Activated naive CD4-positive, alpha-beta T cell treated with anti-CD3 and anti-CD28 coated beads for 36 hours (primary cell): ENCODE measurements at regions not wholly inside any gene's neighbourhood (a gene's known extent, or its start where the extent isn't known, plus 50 kb on each side); places are given as distances from the start of the nearest gene placed in this dataset.
"Not testable (repeated sequence)": the region's sequence is repeated elsewhere in the genome, so short reads cannot be mapped to it uniquely, and the experiment has no call there.

Experiments used
- CTCF ChIA-PET: fragments of 350-600 bp; sonication (Branson Sonifier 250); formaldehyde crosslinking; loops from one replicate; lab custom pipeline; 2021; ENCODE audit warnings: antibody characterized with exemption; lab: Charles Lee
- DNase-seq: peaks from one replicate; pipeline ENCODE4 v3.0.0-alpha.2; 2020
- H3K27ac Mint-ChIP-seq: one replicate; pipeline ENCODE4 v1.8.0; 2021; ENCODE audit warnings: mild to moderate bottlenecking, mixed read lengths
- H3K27me3 Mint-ChIP-seq: one replicate; pipeline ENCODE4 v1.8.0; 2021; ENCODE audit warnings: low read depth, mixed read lengths
- H3K36me3 Mint-ChIP-seq: one replicate; pipeline ENCODE4 v1.8.0; 2021; ENCODE audit warnings: low read depth, mixed read lengths
- H3K4me1 Mint-ChIP-seq: one replicate; pipeline ENCODE4 v1.8.0; 2021; ENCODE audit warnings: low read depth, mixed read lengths
- H3K4me3 Mint-ChIP-seq: one replicate; pipeline ENCODE4 v1.8.0; 2021; ENCODE audit warnings: mild to moderate bottlenecking, moderate library complexity, mixed read lengths
- H3K9me3 Mint-ChIP-seq: one replicate; pipeline ENCODE4 v1.8.0; 2021; ENCODE audit warnings: mixed read lengths
- intact Hi-C: fragments of 100-400 bp; cut with micrococcal nuclease; formaldehyde crosslinking; loops from one replicate; pipeline ENCODE4 v1.15.1; 2023

- Mint-ChIP-seq H3K27me3 (no peaks in the 10 kb centered on the region), H3K4me1 (peaks cover 50% of the 10 kb centered on the region), H3K36me3 (no peaks in the 10 kb centered on the region), H3K9me3 (no peaks in the 10 kb centered on the region), H3K27ac (no peak overlapping the region), H3K4me3 (no peak overlapping the region)
- CTCF ChIA-PET = interaction anchor here (0.7 to 1.0 kb wide), 3 partner anchors 56 to 186 kb away, joined by 3 to 5 read pairs (median 4); no protein-coding TSS in a partner anchor
- intact Hi-C loops = no loop called here
- no peak for DNase-seq
Observed at GRCh38 chr15:38627689-38628277, 63.2 kb upstream of the RASGRP1 start.

- peak; percentile 27 for DNase-seq
- H3K4me1 Mint-ChIP-seq = peaks cover 50% of the 10 kb centered on the region
- CTCF ChIA-PET = interaction anchor here (0.7 to 2.7 kb wide), 14 partner anchors 13 to 142 kb away, joined by 3 to 16 read pairs (median 4); no protein-coding TSS in a partner anchor
- H3K9me3 Mint-ChIP-seq = no peaks in the 10 kb centered on the region
- H3K4me3 Mint-ChIP-seq = peak overlapping the region; percentile 30
- no peaks in the 10 kb centered on the region for H3K36me3 Mint-ChIP-seq
- H3K27ac Mint-ChIP-seq = peak overlapping the region; percentile 85
- H3K27me3 Mint-ChIP-seq = no peaks in the 10 kb centered on the region
- intact Hi-C loops = loop anchor here (1.0 to 5.0 kb wide), 5 partner anchors 19 to 69 kb away; no protein-coding TSS in a partner anchor
Observed at GRCh38 chr15:38631119-38632075, 66.8 kb upstream of the RASGRP1 start.

GRCh38 chr15:38635170-38635569 lies 70.6 kb upstream of the RASGRP1 start:
- Mint-ChIP-seq H3K4me1 (peaks cover 51% of the 10 kb centered on the region), H3K27me3 (no peaks in the 10 kb centered on the region), H3K27ac (no peak overlapping the region), H3K9me3 (no peaks in the 10 kb centered on the region), H3K4me3 (no peak overlapping the region), H3K36me3 (no peaks in the 10 kb centered on the region)
- intact Hi-C loops = no loop called here
- DNase-seq = no peak
- CTCF ChIA-PET = interaction anchor here (0.9 to 1.9 kb wide), 4 partner anchors 14 to 71 kb away, joined by 3 to 6 read pairs (median 4); no protein-coding TSS in a partner anchor

GRCh38 chr15:38636597-38636996 lies 72.0 kb upstream of the RASGRP1 start:
- no peaks in the 10 kb centered on the region for H3K27me3 Mint-ChIP-seq
- H3K4me3 Mint-ChIP-seq = no peak overlapping the region
- H3K4me1 Mint-ChIP-seq = peaks cover 37% of the 10 kb centered on the region
- no peaks in the 10 kb centered on the region for H3K36me3 Mint-ChIP-seq
- intact Hi-C loops = no loop called here
- H3K27ac Mint-ChIP-seq = no peak overlapping the region
- H3K9me3 Mint-ChIP-seq = no peaks in the 10 kb centered on the region
- CTCF ChIA-PET = interaction anchor here (0.6 to 1.5 kb wide), 4 partner anchors 18 to 339 kb away, joined by 3 to 5 read pairs (median 4); no protein-coding TSS in a partner anchor
- no peak for DNase-seq

GRCh38 chr15:38638126-38638525 lies 73.5 kb upstream of the RASGRP1 start:
- no peak overlapping the region for H3K4me3 Mint-ChIP-seq
- peaks cover 35% of the 10 kb centered on the region for H3K4me1 Mint-ChIP-seq
- H3K9me3 Mint-ChIP-seq = no peaks in the 10 kb centered on the region
- CTCF ChIA-PET = interaction anchor here (0.9 to 1.7 kb wide), 6 partner anchors 9 to 74 kb away, joined by 3 to 5 read pairs (median 4); no protein-coding TSS in a partner anchor
- intact Hi-C loops = no loop called here
- H3K27me3 Mint-ChIP-seq = no peaks in the 10 kb centered on the region
- no peak overlapping the region for H3K27ac Mint-ChIP-seq
- H3K36me3 Mint-ChIP-seq = no peaks in the 10 kb centered on the region
- no peak for DNase-seq

GRCh38 chr15:38638811-38639210 lies 74.2 kb upstream of the RASGRP1 start:
- H3K27me3 Mint-ChIP-seq = no peaks in the 10 kb centered on the region
- intact Hi-C loops = loop anchor here (1.0 kb wide), 1 partner anchor 8 kb away; no protein-coding TSS in a partner anchor
- CTCF ChIA-PET = interaction anchor here (0.9 to 1.7 kb wide), 6 partner anchors 9 to 75 kb away, joined by 3 to 5 read pairs (median 4); no protein-coding TSS in a partner anchor
- DNase-seq = no peak
- no peak overlapping the region for H3K4me3 Mint-ChIP-seq
- peaks cover 41% of the 10 kb centered on the region for H3K4me1 Mint-ChIP-seq
- no peaks in the 10 kb centered on the region for H3K9me3 Mint-ChIP-seq
- H3K27ac Mint-ChIP-seq = no peak overlapping the region
- no peaks in the 10 kb centered on the region for H3K36me3 Mint-ChIP-seq

GRCh38 chr15:38642689-38643270 lies 78.2 kb upstream of the RASGRP1 start:
- H3K9me3 Mint-ChIP-seq = no peaks in the 10 kb centered on the region
- DNase-seq = no peak
- CTCF ChIA-PET = interaction anchor here (0.6 to 2.9 kb wide), 7 partner anchors 9 to 79 kb away, joined by 3 to 10 read pairs (median 4); partner anchors contain the start of gene RASGRP1
- peaks cover 50% of the 10 kb centered on the region for H3K4me1 Mint-ChIP-seq
- no peaks in the 10 kb centered on the region for H3K27me3 Mint-ChIP-seq
- no peak overlapping the region for H3K4me3 Mint-ChIP-seq
- H3K36me3 Mint-ChIP-seq = no peaks in the 10 kb centered on the region
- H3K27ac Mint-ChIP-seq = no peak overlapping the region
- intact Hi-C loops = no loop called here

- intact Hi-C loops, H3K4me3 Mint-ChIP-seq, H3K9me3 Mint-ChIP-seq, DNase-seq, H3K27ac Mint-ChIP-seq, H3K36me3 Mint-ChIP-seq, H3K27me3 Mint-ChIP-seq: not testable (repeated sequence)
- CTCF ChIA-PET = interaction anchor here (2.9 kb wide), 1 partner anchor 80 kb away, joined by 10 read pairs; the partner anchor contains the start of gene RASGRP1
- H3K4me1 Mint-ChIP-seq = peaks cover 50% of the 10 kb centered on the region
Observed at GRCh38 chr15:38644353-38644752, 79.7 kb upstream of the RASGRP1 start.

- H3K27me3 Mint-ChIP-seq = no peaks in the 10 kb centered on the region
- no peak overlapping the region for H3K4me3 Mint-ChIP-seq
- CTCF ChIA-PET = interaction anchor here (1.1 to 2.5 kb wide), 2 partner anchors 12 to 36 kb away, joined by 3 to 8 read pairs; no protein-coding TSS in a partner anchor
Observed at GRCh38 chr15:38646716-38647115, 82.1 kb upstream of the RASGRP1 start.

GRCh38 chr15:38647683-38648082 lies 83.1 kb upstream of the RASGRP1 start:
- Mint-ChIP-seq H3K9me3 (peaks cover 7% of the 10 kb centered on the region), H3K4me1 (peaks cover 68% of the 10 kb centered on the region), H3K4me3 (no peak overlapping the region), H3K36me3 (no peaks in the 10 kb centered on the region), H3K27ac (no peak overlapping the region), H3K27me3 (no peaks in the 10 kb centered on the region)
- intact Hi-C loops = loop anchor here (1.0 kb wide), 2 partner anchors 8 to 84 kb away; no protein-coding TSS in a partner anchor
- CTCF ChIA-PET = interaction anchor here (1.1 to 6.4 kb wide), 8 partner anchors 10 to 84 kb away, joined by 3 to 44 read pairs (median 4); partner anchors contain the start of gene RASGRP1
- no peak for DNase-seq

More at GRCh38 chr15:38646716-38647115, 82.1 kb upstream of the RASGRP1 start:
- intact Hi-C loops = loop anchor here (1.0 kb wide), 2 partner anchors 7 to 83 kb away; no protein-coding TSS in a partner anchor
- Mint-ChIP-seq H3K4me1 (peaks cover 62% of the 10 kb centered on the region), H3K36me3 (no peaks in the 10 kb centered on the region), H3K9me3 (peaks cover 7% of the 10 kb centered on the region), H3K27ac (no peak overlapping the region)
- DNase-seq = no peak

- DNase-seq = no peak
- no peak overlapping the region for H3K4me3 Mint-ChIP-seq
- peaks cover 7% of the 10 kb centered on the region for H3K9me3 Mint-ChIP-seq
- peaks cover 70% of the 10 kb centered on the region for H3K4me1 Mint-ChIP-seq
- no peaks in the 10 kb centered on the region for H3K27me3 Mint-ChIP-seq
- H3K36me3 Mint-ChIP-seq = no peaks in the 10 kb centered on the region
- no peak overlapping the region for H3K27ac Mint-ChIP-seq
- intact Hi-C loops = no loop called here
- CTCF ChIA-PET = interaction anchor here (0.7 to 6.4 kb wide), 14 partner anchors 9 to 208 kb away, joined by 3 to 44 read pairs (median 3); partner anchors contain the start of gene RASGRP1
Observed at GRCh38 chr15:38648121-38648843, 83.7 kb upstream of the RASGRP1 start.
